Osteoblast (primary cell): ENCODE measurements at regions not wholly inside any gene's neighbourhood (a gene's known extent, or its start where the extent isn't known, plus 50 kb on each side); places are given as distances from the start of the nearest gene placed in this dataset.

Experiments
- DNase-seq: peaks from one replicate; pipeline ENCODE4 v3.0.0; 2011; ENCODE audit warnings: low spot score, mixed read lengths; ENCODE audit not compliant: insufficient read length; ENCODE audit errors: missing footprints
- H2AFZ ChIP-seq: 2 replicates; pipeline ENCODE4 v1.6.0; 2011; ENCODE audit warnings: mild to moderate bottlenecking, low read length
- H3K27ac ChIP-seq: 2 replicates; pipeline ENCODE4 v1.5.1; 2011; ENCODE audit warnings: mild to moderate bottlenecking, low read depth, low read length, moderate library complexity
- H3K27me3 ChIP-seq: 2 replicates; pipeline ENCODE4 v1.6.0; 2012; ENCODE audit warnings: mild to moderate bottlenecking, control low read depth, inconsistent platforms, low read length, moderate library complexity; ENCODE audit not compliant: insufficient read depth
- H3K36me3 ChIP-seq: 2 replicates; pipeline ENCODE4 v1.5.1; 2011; ENCODE audit warnings: mild to moderate bottlenecking, low read length, control low read depth, moderate library complexity; ENCODE audit not compliant: insufficient read depth
- H3K4me1 ChIP-seq: 2 replicates; pipeline ENCODE4 v1.5.1; 2011; ENCODE audit warnings: mild to moderate bottlenecking, low read length, control low read depth, moderate library complexity; ENCODE audit not compliant: insufficient read depth
- H3K4me2 ChIP-seq: 2 replicates; pipeline ENCODE4 v1.6.0; 2011; ENCODE audit warnings: mild to moderate bottlenecking, low read length; ENCODE audit not compliant: insufficient read depth
- H3K4me3 ChIP-seq: fragments of 200-600 bp; sonication (generic); 3 replicates; pipeline ENCODE4 v1.5.1; 2012; ENCODE audit warnings: mild to moderate bottlenecking, low read length, inconsistent platforms; ENCODE audit not compliant: insufficient read depth
- H3K79me2 ChIP-seq: 2 replicates; pipeline ENCODE4 v1.6.0; 2012; ENCODE audit warnings: mild to moderate bottlenecking, low read length, control low read depth, inconsistent platforms; ENCODE audit not compliant: insufficient read depth
- H3K9me3 ChIP-seq: 2 replicates; pipeline ENCODE4 v1.5.1; 2011; ENCODE audit warnings: low read depth, low read length, control low read depth
- H4K20me1 ChIP-seq: 2 replicates; pipeline ENCODE4 v1.6.0; 2012; ENCODE audit warnings: mild to moderate bottlenecking, low read length, control low read depth; ENCODE audit not compliant: insufficient read depth
- TF ChIP-seq, protein P1 (sequence below): IDR thresholded peaks from 2 replicates; pipeline ENCODE4 v1.5.1; 2011; ENCODE audit warnings: mild to moderate bottlenecking, low read depth, low read length, moderate library complexity; ENCODE audit errors: extremely low read depth

DNA sequence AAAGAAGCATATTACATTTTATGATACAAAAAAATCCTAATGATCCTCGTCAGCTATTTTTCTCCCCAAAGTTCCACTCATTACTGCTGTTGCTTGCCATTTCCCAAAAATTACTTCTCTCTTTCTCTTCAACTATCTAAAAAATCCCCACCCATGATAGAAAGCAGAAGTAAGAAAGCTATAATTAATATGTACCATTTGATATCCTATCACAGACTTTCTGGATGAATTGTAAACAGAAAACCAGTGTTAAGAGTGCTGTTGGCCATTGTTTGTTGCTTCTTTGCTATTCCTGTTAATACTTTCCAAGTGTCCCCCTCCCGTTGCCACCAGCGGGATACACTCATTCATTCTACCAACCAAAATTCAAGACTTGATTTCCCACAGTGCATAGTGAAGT, 136.3 kb upstream of the SMARCA2 start:
- Histone ChIP-seq H2AFZ (no peak overlapping the region), H4K20me1 (no peaks in the 10 kb centered on the region), H3K4me3 (no peak overlapping the region), H3K36me3 (no peaks in the 10 kb centered on the region), H3K27ac (no peak overlapping the region), H3K4me2 (no peak overlapping the region), H3K4me1 (no peaks in the 10 kb centered on the region), H3K9me3 (no peaks in the 10 kb centered on the region), H3K79me2 (no peaks in the 10 kb centered on the region), H3K27me3 (no peaks in the 10 kb centered on the region)
- DNase-seq, result no peak
- TF ChIP-seq, protein P1, sequence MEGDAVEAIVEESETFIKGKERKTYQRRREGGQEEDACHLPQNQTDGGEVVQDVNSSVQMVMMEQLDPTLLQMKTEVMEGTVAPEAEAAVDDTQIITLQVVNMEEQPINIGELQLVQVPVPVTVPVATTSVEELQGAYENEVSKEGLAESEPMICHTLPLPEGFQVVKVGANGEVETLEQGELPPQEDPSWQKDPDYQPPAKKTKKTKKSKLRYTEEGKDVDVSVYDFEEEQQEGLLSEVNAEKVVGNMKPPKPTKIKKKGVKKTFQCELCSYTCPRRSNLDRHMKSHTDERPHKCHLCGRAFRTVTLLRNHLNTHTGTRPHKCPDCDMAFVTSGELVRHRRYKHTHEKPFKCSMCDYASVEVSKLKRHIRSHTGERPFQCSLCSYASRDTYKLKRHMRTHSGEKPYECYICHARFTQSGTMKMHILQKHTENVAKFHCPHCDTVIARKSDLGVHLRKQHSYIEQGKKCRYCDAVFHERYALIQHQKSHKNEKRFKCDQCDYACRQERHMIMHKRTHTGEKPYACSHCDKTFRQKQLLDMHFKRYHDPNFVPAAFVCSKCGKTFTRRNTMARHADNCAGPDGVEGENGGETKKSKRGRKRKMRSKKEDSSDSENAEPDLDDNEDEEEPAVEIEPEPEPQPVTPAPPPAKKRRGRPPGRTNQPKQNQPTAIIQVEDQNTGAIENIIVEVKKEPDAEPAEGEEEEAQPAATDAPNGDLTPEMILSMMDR, result no peak

GRCh38 chr9:1879501-1879900, 135.6 kb upstream of the SMARCA2 start:
- H3K4me1 ChIP-seq, result no peaks in the 10 kb centered on the region
- no peak overlapping the region for H3K4me2 ChIP-seq
- H3K79me2 ChIP-seq, result no peaks in the 10 kb centered on the region
- no peaks in the 10 kb centered on the region for H4K20me1 ChIP-seq
- H3K27ac ChIP-seq, result no peak overlapping the region
- TF ChIP-seq, protein P1, result no peak
- no peak overlapping the region for H3K4me3 ChIP-seq
- no peaks in the 10 kb centered on the region for H3K36me3 ChIP-seq
- no peak for DNase-seq
- H3K9me3 ChIP-seq, result no peaks in the 10 kb centered on the region
- no peak overlapping the region for H2AFZ ChIP-seq
- H3K27me3 ChIP-seq, result no peaks in the 10 kb centered on the region

- no peaks in the 10 kb centered on the region for H3K36me3 ChIP-seq
- no peak for DNase-seq
- no peak overlapping the region for H2AFZ ChIP-seq
- no peaks in the 10 kb centered on the region for H3K79me2 ChIP-seq
- H3K4me3 ChIP-seq, result no peak overlapping the region
- H3K9me3 ChIP-seq, result no peaks in the 10 kb centered on the region
- no peak overlapping the region for H3K27ac ChIP-seq
- no peaks in the 10 kb centered on the region for H3K4me1 ChIP-seq
- H4K20me1 ChIP-seq, result no peaks in the 10 kb centered on the region
- no peak overlapping the region for H3K4me2 ChIP-seq
- no peaks in the 10 kb centered on the region for H3K27me3 ChIP-seq
- TF ChIP-seq, protein P1, result no peak
Measured at GRCh38 chr9:1880038-1880565, 135.0 kb upstream of the SMARCA2 start.

- Histone ChIP-seq H4K20me1 (no peaks in the 10 kb centered on the region), H3K36me3 (no peaks in the 10 kb centered on the region), H3K27ac (no peak overlapping the region), H3K79me2 (no peaks in the 10 kb centered on the region), H3K27me3 (no peaks in the 10 kb centered on the region), H3K9me3 (no peaks in the 10 kb centered on the region), H2AFZ (no peak overlapping the region), H3K4me3 (no peak overlapping the region), H3K4me2 (no peak overlapping the region), H3K4me1 (no peaks in the 10 kb centered on the region)
- no peak for DNase-seq
- TF ChIP-seq, protein P1, result no peak
Measured at GRCh38 chr9:1881708-1882295, 133.3 kb upstream of the SMARCA2 start.
